Fibroblast of peridontal ligament (primary cell): ENCODE measurements at regions not wholly inside any gene's neighbourhood (a gene's known extent, or its start where the extent isn't known, plus 50 kb on each side); places are given as distances from the start of the nearest gene placed in this dataset.
"Not testable (repeated sequence)": the region's sequence is repeated elsewhere in the genome, so short reads cannot be mapped to it uniquely, and the experiment has no call there.

Experiments used
- DNase-seq: peaks from one replicate; pipeline ENCODE4 v3.0.0-alpha.2; 2010; ENCODE audit errors: extremely low read depth

GRCh38 chr7:81185072-81185471 lies 266.2 kb upstream of the SEMA3C start:
- DNase-seq = no peak

GRCh38 chr7:81183326-81183725 lies 264.5 kb upstream of the SEMA3C start:
- DNase-seq = no peak

DNA sequence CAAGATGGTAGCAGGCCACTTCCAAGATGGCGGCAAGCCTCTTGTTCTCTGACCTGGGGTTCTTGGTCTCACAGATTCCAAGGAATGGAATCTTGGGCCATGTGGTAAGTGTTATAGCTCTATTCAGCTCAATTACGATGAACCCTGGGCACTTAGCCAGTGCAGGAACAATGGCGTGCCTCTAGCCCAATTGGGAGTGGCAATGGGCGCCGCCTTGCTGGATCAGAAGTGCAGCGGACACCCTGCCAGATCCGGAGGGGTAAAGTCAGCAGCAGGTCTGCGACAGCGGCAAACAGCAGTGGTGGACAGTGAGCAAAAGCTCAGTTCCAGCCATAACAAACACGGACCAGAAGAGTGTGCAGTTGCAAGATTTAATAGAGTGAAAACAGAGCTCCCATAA lies 263.2 kb upstream of the SEMA3C start:
- DNase-seq = not testable (repeated sequence)

DNA sequence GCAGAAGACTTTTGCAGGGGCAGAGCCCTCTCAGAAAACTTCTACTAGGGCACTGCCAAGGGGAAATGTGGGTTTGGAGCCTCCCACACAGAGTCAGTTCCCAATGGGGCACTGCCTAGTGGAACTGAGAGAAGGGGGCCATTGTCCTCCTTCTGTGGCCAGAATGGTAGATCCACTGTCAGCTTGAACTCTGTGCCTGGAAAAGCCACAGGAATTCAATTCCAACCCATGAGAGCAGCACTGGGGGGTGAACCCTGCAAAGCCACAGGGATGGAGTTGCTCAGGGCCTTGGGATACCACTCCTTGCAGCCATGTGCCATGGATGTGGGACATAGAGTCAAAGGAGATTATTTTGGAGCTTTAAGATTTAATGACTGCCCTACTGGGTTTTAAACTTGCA lies 262.2 kb upstream of the SEMA3C start:
- no peak for DNase-seq

DNA sequence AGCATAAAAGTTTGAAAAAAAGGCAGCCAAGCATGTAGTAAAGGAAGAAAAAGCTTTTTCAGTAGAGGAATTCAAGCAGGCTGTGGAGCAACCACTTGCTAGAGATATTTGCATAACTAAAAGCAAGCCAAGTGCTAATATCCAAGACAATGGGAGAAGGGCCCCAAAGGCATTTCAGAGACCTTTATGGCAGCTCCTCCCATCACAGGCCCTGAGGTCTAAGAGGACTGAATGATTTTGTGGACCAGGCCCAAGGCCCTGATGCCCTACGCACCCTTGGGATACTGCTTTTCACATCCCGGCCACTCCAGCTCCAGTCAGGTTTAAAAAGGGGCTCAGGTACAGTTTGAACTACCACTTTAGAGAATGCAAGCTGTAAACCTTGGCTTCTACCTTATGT lies 261.7 kb upstream of the SEMA3C start:
- DNase-seq = no peak

DNA sequence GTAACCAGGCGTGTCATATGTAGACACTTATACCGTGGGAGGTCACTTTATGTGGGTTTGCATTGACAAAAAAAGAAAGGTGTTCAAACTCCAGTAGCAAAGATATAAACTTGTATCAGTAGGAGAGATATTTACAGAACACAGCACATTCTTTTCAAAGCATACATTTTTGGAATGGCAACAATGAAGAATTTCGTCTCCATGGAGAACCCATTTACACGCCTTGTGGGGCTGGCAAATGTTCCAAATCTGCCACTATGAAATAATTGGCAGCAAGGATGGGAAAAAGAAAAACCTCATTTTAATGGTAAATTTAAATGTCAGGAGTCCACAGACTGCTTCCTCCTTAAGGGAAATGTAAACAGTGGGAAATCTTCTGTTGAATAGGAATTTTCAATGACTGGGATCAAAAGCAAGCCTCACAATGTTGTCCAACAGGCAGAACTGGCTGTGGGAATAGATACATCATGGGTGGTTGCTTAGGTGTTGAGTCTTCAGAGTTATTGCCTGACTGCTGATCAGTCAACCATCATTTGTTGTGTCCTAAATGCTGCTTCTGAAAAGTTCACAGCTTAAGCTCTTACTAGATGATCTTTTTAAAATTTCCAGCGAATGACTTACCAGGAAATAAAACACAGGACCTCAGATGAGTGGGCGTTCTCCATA lies 256.6 kb upstream of the SEMA3C start:
- no peak for DNase-seq

DNA sequence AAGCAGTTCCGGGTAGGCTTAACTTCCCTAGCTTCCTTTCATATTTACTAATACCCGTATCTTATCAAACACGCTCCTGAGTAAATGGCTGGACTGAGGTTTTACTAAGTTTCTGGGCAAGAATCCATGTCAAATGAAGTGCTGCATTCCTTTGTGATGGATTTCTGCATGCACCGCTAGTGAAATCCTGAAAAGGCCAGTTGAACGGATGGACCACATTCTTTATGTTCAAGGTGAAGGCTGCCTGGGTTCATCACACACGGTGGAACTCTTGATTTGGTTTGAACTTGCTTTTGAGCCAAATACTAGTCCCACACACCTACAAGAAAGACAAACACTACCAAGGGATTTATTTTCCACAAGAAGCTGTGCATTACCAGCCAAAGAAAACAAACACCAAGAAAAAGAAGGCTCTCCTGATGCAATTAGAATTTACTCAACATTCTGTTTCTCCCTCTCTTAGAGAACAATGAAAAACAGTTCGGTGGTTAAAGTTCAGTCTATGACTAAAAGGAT lies 255.0 kb upstream of the SEMA3C start:
- DNase-seq = peak; percentile 73

- DNase-seq = peak; percentile 24
These were observed 251.4 kb upstream of the SEMA3C start for GRCh38 chr7:81170291-81170690.

- no peak for DNase-seq
These were observed 249.1 kb upstream of the SEMA3C start for GRCh38 chr7:81167934-81168333.

DNA sequence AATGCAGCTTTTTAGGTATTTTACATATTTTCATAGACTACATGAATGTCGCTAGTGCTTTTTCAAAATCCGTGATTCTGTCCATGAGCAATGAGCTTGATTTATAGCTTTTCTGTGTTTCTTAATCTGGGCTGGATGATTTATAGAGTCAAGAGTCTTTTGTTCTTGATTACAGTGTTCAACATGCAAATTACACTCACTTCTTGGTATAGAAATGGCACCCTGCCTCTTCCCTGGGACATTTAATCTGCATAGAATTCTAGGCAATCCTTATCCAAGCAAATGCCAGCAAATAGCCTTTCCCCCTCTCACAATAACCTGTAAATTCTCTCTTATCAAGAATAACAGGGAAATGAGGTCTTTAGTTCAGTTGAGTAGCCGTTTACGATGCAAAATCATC lies 246.2 kb upstream of the SEMA3C start:
- no peak for DNase-seq

DNA sequence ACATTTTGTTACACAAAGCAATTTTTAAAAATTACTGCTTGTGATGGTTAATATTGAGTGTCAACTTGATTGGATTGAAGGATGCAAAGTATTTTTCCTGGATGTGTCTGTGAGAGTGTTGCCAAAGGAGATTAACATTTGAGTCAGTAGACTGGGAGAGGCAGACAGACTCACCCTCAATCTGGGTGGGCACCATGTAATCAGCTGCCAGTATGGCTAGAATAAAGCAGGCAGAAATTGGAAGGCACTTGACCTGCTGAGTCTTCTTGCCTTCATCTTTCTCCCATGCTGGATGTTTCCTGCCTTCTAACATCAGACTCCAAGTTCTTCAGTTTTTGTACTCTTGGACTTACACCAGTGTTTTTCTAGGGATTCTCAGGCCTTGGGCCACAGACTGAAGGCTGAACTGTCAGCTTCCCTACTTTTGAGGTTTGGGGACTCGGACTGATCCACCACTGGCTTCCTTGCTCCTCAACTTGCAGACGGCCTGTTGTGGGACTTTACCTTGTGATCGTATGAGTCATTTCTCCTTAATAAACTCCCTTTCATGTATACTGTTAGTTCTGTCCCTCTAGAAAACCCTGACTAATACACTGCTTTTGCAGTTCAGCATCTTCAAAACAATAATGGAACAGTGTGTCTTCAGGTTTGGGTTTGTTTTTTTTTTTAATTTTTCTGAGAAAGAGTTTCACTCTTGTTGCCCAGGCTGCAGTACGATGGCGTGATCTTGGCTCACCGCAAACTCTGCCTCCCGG lies 244.1 kb upstream of the SEMA3C start:
- no peak for DNase-seq

DNA sequence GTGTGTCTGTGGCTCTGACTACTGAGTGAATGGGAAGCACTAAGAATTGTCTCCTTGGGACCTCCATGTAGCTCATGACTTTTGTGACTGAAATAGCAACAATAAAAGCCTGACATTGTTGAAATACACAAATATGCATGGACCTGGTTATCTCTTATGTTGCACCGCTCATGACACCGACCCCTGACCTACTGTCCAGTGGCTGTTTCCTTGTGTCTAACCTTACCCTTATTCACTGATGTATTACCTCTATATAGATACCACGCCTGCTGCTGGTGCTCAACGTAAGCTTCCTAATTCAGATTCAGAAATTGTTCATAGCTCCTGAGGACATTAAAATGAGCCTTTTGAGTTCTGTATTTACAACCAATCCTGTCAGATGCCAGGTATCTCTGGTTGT lies 243.4 kb upstream of the SEMA3C start:
- no peak for DNase-seq

DNA sequence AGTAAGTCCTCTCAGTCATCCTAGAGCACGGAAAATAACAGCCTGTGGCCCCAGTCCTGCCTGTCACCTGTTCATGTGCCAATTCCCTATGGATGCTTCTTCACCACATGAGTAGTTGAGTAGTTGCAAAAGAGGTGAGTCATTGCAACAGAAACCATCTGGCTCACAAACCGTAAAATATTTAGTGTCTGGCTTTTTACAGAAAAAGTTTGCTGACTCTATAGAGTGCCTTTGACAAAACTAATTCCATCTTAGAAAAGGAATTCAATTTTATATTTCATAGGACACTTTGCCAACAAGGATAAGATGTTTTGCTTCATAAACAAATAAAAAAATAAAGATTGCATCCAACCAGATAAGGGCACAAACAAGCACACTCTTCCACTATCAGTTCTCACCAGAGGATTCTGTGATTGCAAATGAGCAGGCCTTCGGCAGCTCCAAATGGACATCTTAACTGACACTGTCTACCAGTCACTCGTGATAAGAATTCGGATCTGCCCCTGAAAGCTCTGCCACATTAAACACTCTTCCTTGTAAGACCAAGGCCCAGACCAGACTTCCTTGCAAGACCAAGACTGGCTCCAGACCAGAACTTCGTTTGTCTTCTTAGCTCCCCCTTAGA lies 242.7 kb upstream of the SEMA3C start:
- DNase-seq = peak; percentile 95

- no peak for DNase-seq
These were observed 240.6 kb upstream of the SEMA3C start for GRCh38 chr7:81159402-81159801.

GRCh38 chr7:81158189-81158588 lies 239.3 kb upstream of the SEMA3C start:
- DNase-seq = no peak

DNA sequence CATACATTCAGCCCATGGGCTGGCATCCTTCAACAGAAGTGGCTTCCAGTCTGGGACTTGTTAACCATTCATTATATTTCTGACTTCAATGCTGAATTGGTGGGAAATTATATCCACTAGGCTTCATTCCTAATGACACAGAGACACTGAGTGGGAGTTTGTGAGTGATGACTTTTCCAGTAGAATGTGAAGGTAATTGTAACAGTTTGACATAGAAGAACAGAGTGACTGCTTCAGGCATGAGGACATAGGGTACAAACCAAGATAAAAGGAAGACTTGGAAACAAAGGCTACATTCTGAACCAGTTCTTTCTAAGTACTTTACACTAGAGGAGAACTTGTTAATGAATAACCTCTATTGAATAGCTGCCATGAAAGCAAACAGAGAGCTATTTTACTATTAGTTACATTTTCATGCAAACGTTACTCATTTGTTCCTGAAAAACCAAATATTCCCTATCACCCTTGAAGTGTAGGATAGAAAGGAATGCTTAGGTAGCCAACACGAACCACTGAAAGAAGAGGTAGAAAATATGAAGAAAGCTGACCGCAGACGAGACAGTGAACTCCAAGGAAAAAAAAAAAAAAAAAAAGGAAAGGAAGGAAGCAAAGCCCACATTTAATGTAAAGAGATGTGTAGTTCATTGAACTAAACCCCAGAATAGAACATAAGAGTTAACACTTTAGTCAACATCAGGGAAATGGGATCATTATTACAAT lies 237.0 kb upstream of the SEMA3C start:
- DNase-seq = no peak

GRCh38 chr7:81154565-81154964 lies 235.7 kb upstream of the SEMA3C start:
- no peak for DNase-seq

DNA sequence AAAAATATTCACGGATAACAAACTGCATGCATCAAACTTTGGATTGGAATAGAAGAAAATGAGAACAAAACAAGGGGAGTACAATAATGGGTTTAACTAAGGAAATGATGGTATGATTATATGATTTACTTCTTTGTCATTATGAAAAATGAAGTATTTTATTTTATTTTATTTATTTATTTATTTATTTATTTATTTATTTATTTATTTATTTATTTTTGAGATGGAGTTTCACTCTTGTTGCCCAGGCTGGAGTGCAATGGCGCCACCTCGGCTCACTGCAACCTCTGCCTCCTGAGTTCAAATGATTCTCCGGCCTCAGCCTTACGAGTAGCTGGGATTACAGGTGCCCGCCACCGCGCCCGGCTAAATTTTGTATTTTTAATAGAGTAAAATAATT lies 234.1 kb upstream of the SEMA3C start:
- DNase-seq = not testable (repeated sequence)

DNA sequence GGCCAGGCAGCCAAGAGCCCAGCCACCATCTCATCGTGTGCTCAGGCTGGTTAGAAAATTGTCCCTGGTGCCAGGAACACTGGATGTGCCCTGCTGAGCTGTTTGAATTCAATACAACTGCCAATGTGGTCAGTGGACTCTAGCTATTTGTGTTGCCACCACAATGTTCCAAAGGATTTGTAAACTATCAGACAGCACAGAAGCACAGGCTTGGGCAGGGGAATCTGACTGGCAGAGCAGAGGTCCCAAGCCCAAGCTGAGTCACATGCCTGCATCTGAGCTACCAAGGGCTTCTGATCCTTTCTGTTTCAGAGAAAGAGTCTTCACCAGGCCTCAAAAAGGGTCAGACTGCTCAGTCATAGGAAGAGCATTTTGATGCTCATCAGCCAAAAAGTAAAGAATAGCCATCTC lies 232.1 kb upstream of the SEMA3C start:
- peak; percentile 71 for DNase-seq

DNA sequence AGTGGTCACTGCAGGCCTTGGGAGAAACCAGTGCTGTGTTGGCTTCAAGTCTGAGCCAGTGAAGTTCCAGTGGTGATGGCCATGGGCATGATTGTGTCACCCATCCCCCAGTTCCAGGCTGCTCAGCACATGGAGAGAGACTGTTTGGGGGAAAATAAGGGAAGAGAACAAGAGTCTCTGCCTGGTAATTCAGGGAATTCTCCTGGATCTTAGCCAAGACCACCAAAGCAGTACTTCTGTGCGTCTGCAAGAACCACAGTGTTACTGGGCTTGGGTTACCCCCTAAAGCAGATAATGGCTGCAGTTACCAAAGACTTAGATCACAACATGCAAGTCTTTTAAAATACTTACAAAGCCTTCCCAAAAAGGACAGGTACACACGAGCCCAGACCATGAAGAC lies 225.0 kb upstream of the SEMA3C start:
- no peak for DNase-seq

DNA sequence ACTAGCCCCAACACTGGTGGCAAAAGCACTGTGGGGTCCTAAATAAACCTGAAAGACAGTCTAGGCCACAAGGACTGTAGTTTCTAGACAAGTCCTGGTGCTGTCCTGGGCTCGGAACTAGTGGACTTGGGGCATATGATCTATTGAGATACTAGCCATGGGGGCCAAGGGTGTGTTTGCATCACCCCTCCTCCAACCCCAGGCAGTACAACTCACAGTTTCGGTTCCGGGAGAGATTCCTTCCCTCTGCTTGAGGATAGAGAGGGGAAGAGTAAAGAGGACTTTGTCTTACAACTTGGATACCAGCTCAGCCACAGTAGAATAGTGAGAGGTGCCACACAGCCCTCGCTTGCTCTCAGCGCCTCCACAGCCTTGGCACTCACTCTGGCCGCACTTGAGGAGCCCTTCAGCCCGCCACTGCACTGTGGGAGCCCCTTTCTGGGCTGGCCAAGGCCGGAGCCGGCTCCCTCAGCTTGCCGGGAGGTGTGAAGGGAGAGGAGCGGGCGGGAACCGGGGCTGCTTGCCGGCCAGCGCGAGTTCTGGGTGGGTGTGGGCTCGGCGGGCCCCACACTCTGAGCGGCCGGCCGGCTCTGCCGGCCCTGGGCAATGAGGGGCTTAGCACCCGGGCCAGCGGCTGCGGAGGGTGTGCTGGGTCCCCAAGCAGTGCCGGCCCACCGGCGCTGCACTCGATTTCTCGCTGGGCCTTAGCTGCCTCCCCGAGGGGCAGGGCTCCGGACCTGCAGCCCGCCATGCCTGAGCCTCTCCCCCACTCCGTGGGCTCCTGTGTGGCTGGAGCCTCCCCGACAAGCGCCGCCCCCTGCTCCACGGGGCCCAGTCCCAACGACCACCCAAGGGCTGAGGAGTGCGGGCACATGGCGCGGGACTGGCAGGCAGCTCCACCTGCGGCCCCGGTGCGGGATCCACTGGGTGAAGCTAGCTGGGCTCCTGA lies 222.7 kb upstream of the SEMA3C start:
- DNase-seq = not testable (repeated sequence)
